GM23248 (cell line): ENCODE measurements at regions not wholly inside any gene's neighbourhood (a gene's known extent, or its start where the extent isn't known, plus 50 kb on each side); places are given as distances from the start of the nearest gene placed in this dataset.

Experiments
- EZH2 ChIP-seq: fragments of 200-600 bp; sonication (generic); IDR thresholded peaks from 2 replicates; pipeline ENCODE4 v1.6.1; 2018; ENCODE audit warnings: antibody characterized with exemption, mild to moderate bottlenecking; ENCODE audit not compliant: insufficient read depth, poor library complexity, severe bottlenecking
- EZH2phosphoT487 ChIP-seq: fragments of 200-600 bp; sonication (generic); IDR thresholded peaks from 2 replicates; pipeline ENCODE4 v1.6.1; 2018; ENCODE audit warnings: antibody characterized with exemption, moderate library complexity, mild to moderate bottlenecking, low read depth; ENCODE audit not compliant: insufficient read depth

DNA sequence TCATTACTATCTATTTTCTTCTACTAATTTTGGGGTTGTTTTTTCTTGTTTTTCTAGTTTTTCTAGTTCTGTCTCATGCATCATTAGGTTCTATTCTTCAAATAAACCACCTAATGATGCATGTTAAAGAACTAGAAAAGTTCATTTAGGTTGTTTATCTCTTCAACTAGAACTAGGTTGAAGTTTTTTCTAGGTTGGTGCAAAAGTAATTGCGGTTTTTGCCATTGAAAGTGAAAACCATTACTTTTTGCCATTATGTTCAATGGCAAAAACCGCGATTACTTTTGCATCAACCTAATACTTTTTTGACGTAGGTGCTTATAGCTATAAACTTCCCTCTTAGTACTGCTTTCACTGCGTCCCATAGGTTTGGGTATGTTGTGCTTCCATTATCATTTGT is 64.4 kb upstream of the SLC7A3 start:
- TF ChIP-seq EZH2phosphoT487, result no peak
- TF ChIP-seq EZH2, result no peak
